ENCODE measurements at regions not wholly inside any gene's neighbourhood (a gene's known extent, or its start where the extent isn't known, plus 50 kb on each side); places are given as distances from the start of the nearest gene placed in this dataset.
"Not testable (repeated sequence)": the region's sequence is repeated elsewhere in the genome, so short reads cannot be mapped to it uniquely, and the experiment has no call there.

DNA sequence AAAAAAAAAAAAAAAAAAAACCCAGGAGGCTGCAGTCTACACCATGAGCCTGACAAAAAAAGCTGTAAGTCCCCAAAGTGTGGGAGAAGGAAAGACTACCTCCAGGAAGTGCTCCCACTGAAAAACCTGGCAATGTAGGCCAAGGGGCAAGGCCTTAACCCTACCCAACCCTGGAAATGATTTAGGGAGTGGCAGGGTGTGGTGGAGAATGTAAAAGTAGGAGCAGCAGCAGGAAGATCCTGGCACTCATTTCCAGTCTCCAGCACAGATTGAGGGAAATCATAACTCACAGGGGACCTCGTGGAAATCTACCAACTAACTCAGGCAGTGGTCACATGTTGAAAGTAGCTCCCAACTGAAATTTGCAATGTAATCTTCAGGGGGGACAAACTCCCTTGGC, 839.5 kb downstream of the EPHA3 start:
- TF ChIP-seq ZNF274 (IDR thresholded peaks at IDR 0.05; ENCODE audit: low read depth, low read length) = no peak
- no peak for TF ChIP-seq YY1 (IDR thresholded peaks at IDR 0.05; ENCODE audit: insufficient read depth, insufficient read length)
- TF ChIP-seq SUZ12 (IDR thresholded peaks at IDR 0.05; ENCODE audit: extremely low read depth, insufficient read depth, insufficient read length) = no peak
- Histone ChIP-seq H3K36me3 (ENCODE audit: insufficient read depth, insufficient read length, low read length) (no peaks in the 10 kb centered on the region), H3K4me3 (ENCODE audit: insufficient read length, low read depth) (no peak overlapping the region), H3K4me1 (ENCODE audit: insufficient read depth, insufficient read length) (no peaks in the 10 kb centered on the region), H3K27me3 (ENCODE audit: insufficient read depth, insufficient read length) (no peaks in the 10 kb centered on the region), H3K9ac (ENCODE audit: insufficient read length, low read depth) (no peak overlapping the region), H3K9me3 (ENCODE audit: insufficient read depth, low read length) (peaks cover 31% of the 10 kb centered on the region)
- DNase-seq (ENCODE audit: low read depth, low spot score) = no peak

DNA sequence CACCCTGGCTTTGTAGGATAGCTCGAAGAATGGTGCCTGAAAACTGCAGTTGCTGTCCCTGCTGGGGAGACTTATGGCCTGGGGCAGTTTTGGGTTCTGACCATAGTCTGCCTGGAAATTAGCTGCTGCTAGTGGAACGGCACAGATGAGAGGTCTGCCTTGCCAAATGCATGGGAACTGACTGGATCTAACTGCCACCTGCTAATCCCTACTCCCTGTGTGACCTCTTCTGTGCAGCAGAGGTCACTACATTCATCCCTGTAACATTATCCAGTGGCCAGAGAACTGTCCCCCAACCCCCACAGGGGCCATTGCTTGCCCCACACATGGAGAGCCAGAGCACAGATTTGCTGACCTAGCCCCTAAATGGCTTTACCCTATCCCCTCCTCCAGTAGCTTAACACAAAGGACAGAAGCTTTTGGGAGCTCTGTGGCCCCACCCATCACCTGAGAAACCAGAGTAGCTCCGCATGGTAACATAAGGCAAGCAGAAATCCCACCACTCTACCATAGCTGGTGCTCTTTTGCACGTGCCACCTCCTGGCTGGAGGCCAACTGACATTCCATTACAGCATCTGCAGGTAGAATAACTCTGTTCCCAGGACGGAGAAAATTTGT, 840.0 kb downstream of the EPHA3 start:
- Histone ChIP-seq H3K9ac (ENCODE audit: insufficient read length, low read depth) (no peak overlapping the region), H3K36me3 (ENCODE audit: insufficient read depth, insufficient read length, low read length) (no peaks in the 10 kb centered on the region), H3K27me3 (ENCODE audit: insufficient read depth, insufficient read length) (no peaks in the 10 kb centered on the region), H3K4me3 (ENCODE audit: insufficient read length, low read depth) (no peak overlapping the region), H3K4me1 (ENCODE audit: insufficient read depth, insufficient read length) (no peaks in the 10 kb centered on the region), H3K9me3 (ENCODE audit: insufficient read depth, low read length) (peaks cover 31% of the 10 kb centered on the region)
- no peak for DNase-seq (ENCODE audit: low read depth, low spot score)
- no peak for TF ChIP-seq ZNF274 (IDR thresholded peaks at IDR 0.05; ENCODE audit: low read depth, low read length)
- TF ChIP-seq SUZ12 (IDR thresholded peaks at IDR 0.05; ENCODE audit: extremely low read depth, insufficient read depth, insufficient read length) = no peak
- TF ChIP-seq YY1 (IDR thresholded peaks at IDR 0.05; ENCODE audit: insufficient read depth, insufficient read length) = no peak

DNA sequence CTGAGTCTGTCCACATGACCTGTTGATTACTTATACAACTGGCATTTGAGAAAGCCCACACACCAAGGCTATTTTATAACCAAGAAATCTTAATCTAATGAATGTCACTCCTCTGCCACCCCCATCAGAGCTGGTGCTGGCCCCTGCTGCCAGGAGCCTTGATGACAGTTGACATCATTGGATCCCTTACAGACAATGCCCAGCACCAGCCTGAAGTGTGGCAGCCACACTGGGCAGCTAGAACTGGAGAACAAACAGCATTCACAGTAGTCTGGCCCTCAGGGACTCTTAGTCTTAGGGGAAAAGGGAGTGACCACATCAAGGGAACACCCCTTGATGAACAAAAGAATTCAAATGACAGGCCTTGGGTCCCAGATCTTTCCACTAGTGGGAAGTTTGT, 840.6 kb downstream of the EPHA3 start:
- H3K9ac ChIP-seq (ENCODE audit: insufficient read length, low read depth) = no peak overlapping the region
- peaks cover 31% of the 10 kb centered on the region for H3K9me3 ChIP-seq (ENCODE audit: insufficient read depth, low read length)
- no peak overlapping the region for H3K4me3 ChIP-seq (ENCODE audit: insufficient read length, low read depth)
- no peaks in the 10 kb centered on the region for H3K27me3 ChIP-seq (ENCODE audit: insufficient read depth, insufficient read length)
- no peak for TF ChIP-seq SUZ12 (IDR thresholded peaks at IDR 0.05; ENCODE audit: extremely low read depth, insufficient read depth, insufficient read length)
- TF ChIP-seq ZNF274 (IDR thresholded peaks at IDR 0.05; ENCODE audit: low read depth, low read length) = no peak
- no peak for TF ChIP-seq YY1 (IDR thresholded peaks at IDR 0.05; ENCODE audit: insufficient read depth, insufficient read length)
- no peak for DNase-seq (ENCODE audit: low read depth, low spot score)
- H3K4me1 ChIP-seq (ENCODE audit: insufficient read depth, insufficient read length) = no peaks in the 10 kb centered on the region
- no peaks in the 10 kb centered on the region for H3K36me3 ChIP-seq (ENCODE audit: insufficient read depth, insufficient read length, low read length)

DNA sequence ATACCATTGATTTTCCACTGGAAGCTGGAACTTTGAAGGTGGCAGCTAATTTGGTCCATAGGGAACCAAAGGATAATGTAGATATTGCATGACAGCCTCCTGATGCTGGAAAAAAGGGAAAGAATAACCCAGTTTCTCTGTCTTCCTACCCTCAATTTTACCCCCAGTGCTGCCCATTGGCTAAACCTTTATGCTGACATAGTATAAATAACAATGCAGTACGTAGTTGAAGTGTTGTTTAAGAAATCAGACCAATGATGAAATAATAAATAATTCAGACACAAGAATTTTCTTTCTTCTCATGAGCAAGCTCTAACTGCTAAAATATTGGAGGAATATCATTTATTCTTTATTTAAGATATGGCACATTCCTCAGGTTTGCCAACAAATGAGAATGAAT, 843.4 kb downstream of the EPHA3 start:
- no peak for TF ChIP-seq YY1 (IDR thresholded peaks at IDR 0.05; ENCODE audit: insufficient read depth, insufficient read length)
- TF ChIP-seq SUZ12 (IDR thresholded peaks at IDR 0.05; ENCODE audit: extremely low read depth, insufficient read depth, insufficient read length) = no peak
- TF ChIP-seq ZNF274 (IDR thresholded peaks at IDR 0.05; ENCODE audit: low read depth, low read length) = no peak
- H3K27me3 ChIP-seq (ENCODE audit: insufficient read depth, insufficient read length) = no peaks in the 10 kb centered on the region
- H3K4me1 ChIP-seq (ENCODE audit: insufficient read depth, insufficient read length) = no peaks in the 10 kb centered on the region
- H3K9ac ChIP-seq (ENCODE audit: insufficient read length, low read depth) = no peak overlapping the region
- H3K36me3 ChIP-seq (ENCODE audit: insufficient read depth, insufficient read length, low read length) = no peaks in the 10 kb centered on the region
- no peak for DNase-seq (ENCODE audit: low read depth, low spot score)
- H3K9me3 ChIP-seq (ENCODE audit: insufficient read depth, low read length) = peaks cover 20% of the 10 kb centered on the region
- H3K4me3 ChIP-seq (ENCODE audit: insufficient read length, low read depth) = no peak overlapping the region

DNA sequence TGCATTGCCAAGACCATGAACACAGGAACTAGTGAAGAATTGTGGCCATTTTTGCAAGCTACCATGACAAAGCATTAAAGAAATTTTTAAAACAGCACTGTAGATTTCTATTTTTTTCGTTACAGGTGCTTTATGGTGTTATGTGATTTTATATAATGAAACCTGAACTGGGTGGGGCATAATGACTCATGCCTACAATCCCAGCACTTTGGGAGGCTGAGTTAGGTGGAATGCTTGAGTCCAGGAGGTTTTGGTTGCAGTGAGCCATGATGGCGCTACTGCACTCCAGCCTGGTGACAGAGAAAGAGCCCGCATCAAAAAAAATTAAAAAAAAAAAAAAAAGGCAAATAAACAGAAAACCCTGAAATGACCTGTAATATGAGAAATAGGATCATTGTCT, 846.7 kb downstream of the EPHA3 start:
- Histone ChIP-seq H3K27me3 (ENCODE audit: insufficient read depth, insufficient read length) (no peaks in the 10 kb centered on the region), H3K9ac (ENCODE audit: insufficient read length, low read depth) (no peak overlapping the region), H3K4me1 (ENCODE audit: insufficient read depth, insufficient read length) (no peaks in the 10 kb centered on the region), H3K4me3 (ENCODE audit: insufficient read length, low read depth) (no peak overlapping the region), H3K9me3 (ENCODE audit: insufficient read depth, low read length) (peaks cover 11% of the 10 kb centered on the region; the same call in 1 of the 2 replicates), H3K36me3 (ENCODE audit: insufficient read depth, insufficient read length, low read length) (no peaks in the 10 kb centered on the region)
- TF ChIP-seq YY1 (IDR thresholded peaks at IDR 0.05; ENCODE audit: insufficient read depth, insufficient read length) (no peak), SUZ12 (IDR thresholded peaks at IDR 0.05; ENCODE audit: extremely low read depth, insufficient read depth, insufficient read length) (no peak), ZNF274 (IDR thresholded peaks at IDR 0.05; ENCODE audit: low read depth, low read length) (no peak)
- DNase-seq (ENCODE audit: low read depth, low spot score) = no peak

DNA sequence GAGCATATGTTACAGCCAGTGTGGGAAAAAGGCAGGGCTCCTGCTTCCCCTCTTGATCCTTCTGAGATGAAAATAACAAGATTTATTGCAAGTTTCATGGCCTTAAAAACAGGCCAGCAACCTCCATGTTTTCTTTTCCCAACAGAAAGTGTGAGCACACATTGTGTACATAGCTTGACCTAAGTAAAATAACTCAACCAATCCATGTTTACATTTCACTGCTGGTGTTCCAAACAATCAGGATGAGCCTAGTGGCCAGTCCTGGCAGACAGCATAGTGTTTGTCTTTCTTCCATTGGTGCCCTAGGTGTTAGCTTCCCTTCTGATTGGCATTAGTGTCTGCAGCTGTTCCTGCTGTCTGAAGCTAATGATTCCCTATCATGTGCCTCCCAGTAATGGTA, 847.7 kb downstream of the EPHA3 start:
- Histone ChIP-seq H3K9ac (ENCODE audit: insufficient read length, low read depth) (no peak overlapping the region), H3K9me3 (ENCODE audit: insufficient read depth, low read length) (peaks cover 11% of the 10 kb centered on the region; the same call in 1 of the 2 replicates), H3K27me3 (ENCODE audit: insufficient read depth, insufficient read length) (no peaks in the 10 kb centered on the region), H3K4me3 (ENCODE audit: insufficient read length, low read depth) (no peak overlapping the region), H3K36me3 (ENCODE audit: insufficient read depth, insufficient read length, low read length) (no peaks in the 10 kb centered on the region), H3K4me1 (ENCODE audit: insufficient read depth, insufficient read length) (no peaks in the 10 kb centered on the region)
- TF ChIP-seq ZNF274 (IDR thresholded peaks at IDR 0.05; ENCODE audit: low read depth, low read length) (no peak), SUZ12 (IDR thresholded peaks at IDR 0.05; ENCODE audit: extremely low read depth, insufficient read depth, insufficient read length) (no peak), YY1 (IDR thresholded peaks at IDR 0.05; ENCODE audit: insufficient read depth, insufficient read length) (no peak)
- no peak for DNase-seq (ENCODE audit: low read depth, low spot score)

DNA sequence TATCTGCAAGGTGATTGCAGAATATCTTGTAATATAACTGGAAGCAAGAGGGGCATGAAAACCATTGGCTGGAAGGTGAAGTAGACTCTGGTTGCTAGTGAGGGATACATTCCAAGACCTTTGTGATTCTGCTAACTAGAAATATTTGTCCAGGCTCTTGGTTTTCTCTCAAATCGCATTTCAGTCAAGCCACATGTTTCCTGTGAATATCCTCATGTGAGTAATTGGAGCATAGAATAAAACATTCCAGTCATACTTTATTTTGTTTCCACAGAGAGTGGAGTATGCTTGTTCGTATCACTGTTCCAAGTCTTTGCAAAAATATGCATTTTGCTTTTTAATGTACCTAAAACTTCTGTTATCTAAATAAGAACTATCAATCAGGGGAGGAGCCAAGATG, 850.0 kb downstream of the EPHA3 start:
- Histone ChIP-seq H3K27me3 (ENCODE audit: insufficient read depth, insufficient read length) (no peaks in the 10 kb centered on the region), H3K4me1 (ENCODE audit: insufficient read depth, insufficient read length) (no peaks in the 10 kb centered on the region), H3K9me3 (ENCODE audit: insufficient read depth, low read length) (peaks cover 11% of the 10 kb centered on the region; the same call in 1 of the 2 replicates), H3K4me3 (ENCODE audit: insufficient read length, low read depth) (no peak overlapping the region), H3K9ac (ENCODE audit: insufficient read length, low read depth) (no peak overlapping the region), H3K36me3 (ENCODE audit: insufficient read depth, insufficient read length, low read length) (no peaks in the 10 kb centered on the region)
- TF ChIP-seq ZNF274 (IDR thresholded peaks at IDR 0.05; ENCODE audit: low read depth, low read length) (no peak), YY1 (IDR thresholded peaks at IDR 0.05; ENCODE audit: insufficient read depth, insufficient read length) (no peak), SUZ12 (IDR thresholded peaks at IDR 0.05; ENCODE audit: extremely low read depth, insufficient read depth, insufficient read length) (no peak)
- no peak for DNase-seq (ENCODE audit: low read depth, low spot score)

DNA sequence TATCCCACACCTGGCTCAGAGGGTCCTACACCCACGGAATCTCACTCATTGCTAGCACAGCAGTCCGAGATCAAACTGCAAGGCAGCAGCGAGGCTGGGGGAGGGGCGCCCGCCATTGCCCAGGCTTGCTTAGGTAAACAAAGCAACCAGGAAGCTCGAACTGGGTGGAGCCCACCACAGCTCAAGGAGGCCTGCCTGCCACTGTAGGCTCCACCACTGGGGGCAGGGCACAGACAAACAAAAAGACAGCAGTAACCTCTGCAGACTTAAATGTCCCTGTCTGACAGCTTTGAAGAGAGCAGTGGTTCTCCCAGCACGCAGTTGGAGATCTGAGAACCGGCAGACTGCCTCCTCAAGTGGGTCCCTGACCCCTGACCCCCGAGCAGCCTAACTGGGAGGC, 850.7 kb downstream of the EPHA3 start:
- not testable (repeated sequence) for H3K4me1 ChIP-seq (ENCODE audit: insufficient read depth, insufficient read length); H3K4me3 ChIP-seq (ENCODE audit: insufficient read length, low read depth); H3K36me3 ChIP-seq (ENCODE audit: insufficient read depth, insufficient read length, low read length); H3K27me3 ChIP-seq (ENCODE audit: insufficient read depth, insufficient read length); DNase-seq (ENCODE audit: low read depth, low spot score); H3K9ac ChIP-seq (ENCODE audit: insufficient read length, low read depth)
- peaks cover 11% of the 10 kb centered on the region; the same call in 1 of the 2 replicates for H3K9me3 ChIP-seq (ENCODE audit: insufficient read depth, low read length)
